Hepatocyte (in vitro differentiated cells): ENCODE measurements at regions not wholly inside any gene's neighbourhood (a gene's known extent, or its start where the extent isn't known, plus 50 kb on each side); places are given as distances from the start of the nearest gene placed in this dataset.

ENCODE experiments used
- EZH2 ChIP-seq: fragments of 200-600 bp; sonication (generic); IDR thresholded peaks from 2 replicates; pipeline ENCODE4 v1.6.1; 2016; ENCODE audit warnings: antibody characterized with exemption, mild to moderate bottlenecking, borderline replicate concordance
- TF ChIP-seq, protein P1 (sequence below): fragments of 200-600 bp; sonication (generic); IDR thresholded peaks from 2 replicates; pipeline ENCODE4 v1.5.1; 2016; ENCODE audit warnings: antibody characterized with exemption, mild to moderate bottlenecking; ENCODE audit not compliant: poor library complexity

DNA sequence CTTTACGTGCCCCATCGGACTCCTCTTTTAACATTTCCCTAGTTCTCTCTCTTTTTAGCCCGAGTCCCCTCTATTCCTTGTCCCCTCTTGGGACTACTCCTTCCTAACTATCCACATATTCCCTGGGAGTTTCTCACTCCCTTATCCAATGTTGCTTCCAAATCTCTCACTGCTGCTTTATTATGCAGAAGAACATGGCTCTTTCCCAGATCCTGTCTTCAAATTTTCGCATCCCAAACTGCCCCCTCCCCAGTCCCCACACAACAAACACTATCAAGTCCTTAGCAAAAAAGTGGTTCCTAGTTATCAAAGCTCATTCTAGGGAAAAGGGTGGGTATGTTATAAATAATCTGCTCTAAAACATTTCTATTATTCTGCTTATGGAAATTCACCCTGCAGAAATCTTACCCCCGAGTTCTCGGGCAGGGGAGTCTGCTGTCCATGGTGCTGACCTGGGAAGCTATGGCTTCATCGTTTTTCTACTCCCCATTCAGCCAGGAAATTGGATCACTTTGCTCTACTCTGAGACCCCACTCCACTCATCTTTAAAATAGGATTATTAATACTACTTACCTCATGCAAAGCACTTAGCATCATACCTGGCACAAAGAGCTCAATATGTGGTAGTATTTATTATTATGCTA lies 393.5 kb downstream of the BUD13 start:
- TF ChIP-seq, protein P1, sequence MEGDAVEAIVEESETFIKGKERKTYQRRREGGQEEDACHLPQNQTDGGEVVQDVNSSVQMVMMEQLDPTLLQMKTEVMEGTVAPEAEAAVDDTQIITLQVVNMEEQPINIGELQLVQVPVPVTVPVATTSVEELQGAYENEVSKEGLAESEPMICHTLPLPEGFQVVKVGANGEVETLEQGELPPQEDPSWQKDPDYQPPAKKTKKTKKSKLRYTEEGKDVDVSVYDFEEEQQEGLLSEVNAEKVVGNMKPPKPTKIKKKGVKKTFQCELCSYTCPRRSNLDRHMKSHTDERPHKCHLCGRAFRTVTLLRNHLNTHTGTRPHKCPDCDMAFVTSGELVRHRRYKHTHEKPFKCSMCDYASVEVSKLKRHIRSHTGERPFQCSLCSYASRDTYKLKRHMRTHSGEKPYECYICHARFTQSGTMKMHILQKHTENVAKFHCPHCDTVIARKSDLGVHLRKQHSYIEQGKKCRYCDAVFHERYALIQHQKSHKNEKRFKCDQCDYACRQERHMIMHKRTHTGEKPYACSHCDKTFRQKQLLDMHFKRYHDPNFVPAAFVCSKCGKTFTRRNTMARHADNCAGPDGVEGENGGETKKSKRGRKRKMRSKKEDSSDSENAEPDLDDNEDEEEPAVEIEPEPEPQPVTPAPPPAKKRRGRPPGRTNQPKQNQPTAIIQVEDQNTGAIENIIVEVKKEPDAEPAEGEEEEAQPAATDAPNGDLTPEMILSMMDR: no peak
- TF ChIP-seq EZH2: no peak
